ENCODE measurements at regions not wholly inside any gene's neighbourhood (a gene's known extent, or its start where the extent isn't known, plus 50 kb on each side); places are given as distances from the start of the nearest gene placed in this dataset.

GRCh38 chr5:6926491-6927038 is 213.3 kb downstream of the TENT4A start:
- DNase-seq = no peak

GRCh38 chr5:6936031-6936430 is 222.8 kb downstream of the TENT4A start:
- DNase-seq = no peak

DNA sequence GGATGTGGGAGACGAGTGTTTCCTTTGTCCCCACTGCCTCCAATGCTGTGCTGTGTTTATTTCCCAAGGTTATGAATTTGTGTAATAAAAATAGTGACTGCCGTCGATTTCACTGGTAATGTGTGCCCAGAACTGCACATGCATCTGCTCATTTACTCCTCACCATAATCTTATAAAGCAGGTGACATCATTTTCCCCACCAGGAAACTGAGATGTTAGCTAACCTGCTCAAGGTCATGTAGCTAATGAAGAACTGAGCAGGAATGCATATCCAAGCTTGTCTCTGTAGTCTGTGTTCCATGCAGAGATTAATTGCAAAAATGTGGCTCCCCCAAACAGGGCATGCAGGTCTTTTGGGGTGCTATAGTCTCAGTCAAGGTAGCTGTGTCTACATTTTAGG is 224.4 kb downstream of the TENT4A start:
- DNase-seq = no peak

DNA sequence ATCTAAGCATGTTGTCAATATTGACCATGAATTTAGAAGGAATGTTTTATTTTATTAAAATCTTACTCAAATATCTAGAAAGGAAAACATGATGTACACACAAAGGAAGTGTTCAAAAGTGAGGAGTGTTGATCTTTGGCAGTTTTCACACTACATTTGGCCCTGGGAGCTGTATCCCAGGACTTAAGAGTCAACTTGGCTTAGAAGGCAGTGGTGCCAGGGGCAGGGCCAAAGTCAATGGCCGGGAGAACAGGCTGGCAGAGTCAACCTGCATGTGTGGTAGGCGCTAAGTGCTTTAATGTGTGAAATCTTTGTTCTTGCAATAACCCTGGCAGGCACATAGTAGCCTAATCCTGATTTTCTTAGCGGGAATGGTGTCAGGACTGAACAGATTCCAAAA is 228.4 kb downstream of the TENT4A start:
- no peak for DNase-seq

- DNase-seq = no peak
These were observed 230.2 kb downstream of the TENT4A start for GRCh38 chr5:6943197-6944112.

DNA sequence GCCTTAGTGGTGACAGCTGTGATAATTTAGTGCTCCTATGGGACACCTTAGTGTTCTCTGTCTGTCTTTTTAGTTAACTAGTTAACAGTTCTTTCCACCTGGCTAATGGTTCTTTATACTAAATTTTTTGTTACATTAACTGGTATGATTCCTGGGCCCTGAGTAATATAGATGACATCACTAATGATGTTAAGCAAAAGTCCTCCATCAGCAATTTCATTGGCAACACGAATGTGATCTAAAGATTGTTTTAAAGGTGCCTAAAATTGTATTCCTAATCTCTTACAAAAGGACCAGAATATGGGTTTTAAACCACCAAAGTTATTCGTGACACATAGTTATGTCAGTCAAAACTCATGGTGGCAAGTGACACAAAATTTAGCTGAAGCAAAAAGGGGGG is 235.3 kb downstream of the TENT4A start:
- DNase-seq = no peak

GRCh38 chr5:6949230-6949629 is 236.0 kb downstream of the TENT4A start:
- no peak for DNase-seq

GRCh38 chr5:6950250-6950649 is 237.0 kb downstream of the TENT4A start:
- no peak for DNase-seq

DNA sequence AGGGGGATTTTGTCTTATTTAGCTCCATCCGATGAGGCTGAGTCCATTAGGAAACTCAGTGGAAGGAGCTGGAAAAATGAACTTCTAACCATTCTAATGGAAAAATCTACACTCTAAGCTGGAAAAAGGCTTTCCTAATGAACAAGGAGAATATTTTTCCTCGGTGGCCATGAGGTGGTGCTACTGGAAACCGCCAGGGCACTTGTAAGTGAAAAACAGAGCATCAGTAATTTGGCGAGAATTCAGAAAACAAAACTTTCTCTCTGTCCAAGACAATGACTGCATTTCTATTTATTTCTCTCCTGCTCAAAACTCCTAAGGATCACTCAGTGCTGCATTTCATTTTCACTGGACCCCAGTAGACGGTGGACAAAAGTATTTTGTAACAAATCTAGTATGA is 237.6 kb downstream of the TENT4A start:
- no peak for DNase-seq

- DNase-seq = no peak
These were observed 247.9 kb downstream of the TENT4A start for GRCh38 chr5:6961123-6961522.

GRCh38 chr5:6961837-6962635 is 248.8 kb downstream of the TENT4A start:
- no peak for DNase-seq

DNA sequence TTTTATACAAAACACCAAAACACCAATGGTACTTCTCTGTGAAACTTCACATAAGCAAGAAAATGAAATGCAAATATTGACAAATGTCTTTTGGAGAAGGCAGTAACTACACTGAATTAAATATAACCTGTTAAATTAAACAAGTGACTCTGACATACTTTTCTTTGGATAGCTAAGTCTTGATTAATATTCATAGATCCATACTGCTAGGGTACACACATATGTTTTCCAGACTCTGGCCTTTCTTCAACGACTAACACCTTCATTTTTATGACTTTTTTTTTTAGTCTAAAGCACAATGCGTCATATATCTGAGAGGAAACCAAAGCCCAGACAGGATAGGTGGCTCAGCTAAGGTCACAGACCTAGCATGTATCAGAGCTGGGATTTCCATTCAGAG is 263.7 kb downstream of the TENT4A start:
- DNase-seq = no peak

DNA sequence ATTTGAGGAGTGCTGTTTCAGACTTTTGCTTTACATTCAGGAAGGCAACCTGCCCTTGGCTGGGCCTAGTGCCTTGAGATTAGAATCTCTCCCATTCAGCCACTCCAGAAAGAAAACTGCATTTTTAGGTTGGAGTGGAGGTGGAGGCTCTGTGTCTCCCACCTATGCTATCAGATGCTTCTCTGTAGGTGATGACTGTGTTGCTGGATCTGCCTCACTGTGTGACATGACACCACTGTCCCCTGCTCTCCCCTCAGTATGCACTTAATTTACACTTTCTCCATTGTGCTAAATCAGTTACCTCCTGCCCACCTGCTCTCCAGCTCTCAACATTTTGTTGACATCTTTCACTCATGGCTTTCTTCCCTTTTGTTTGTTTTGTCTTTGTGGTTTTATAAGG is 265.8 kb downstream of the TENT4A start:
- DNase-seq = no peak

GRCh38 chr5:6989230-6989629 is 276.0 kb downstream of the TENT4A start:
- DNase-seq = no peak

GRCh38 chr5:6994097-6994496 is 280.9 kb downstream of the TENT4A start:
- no peak for DNase-seq

DNA sequence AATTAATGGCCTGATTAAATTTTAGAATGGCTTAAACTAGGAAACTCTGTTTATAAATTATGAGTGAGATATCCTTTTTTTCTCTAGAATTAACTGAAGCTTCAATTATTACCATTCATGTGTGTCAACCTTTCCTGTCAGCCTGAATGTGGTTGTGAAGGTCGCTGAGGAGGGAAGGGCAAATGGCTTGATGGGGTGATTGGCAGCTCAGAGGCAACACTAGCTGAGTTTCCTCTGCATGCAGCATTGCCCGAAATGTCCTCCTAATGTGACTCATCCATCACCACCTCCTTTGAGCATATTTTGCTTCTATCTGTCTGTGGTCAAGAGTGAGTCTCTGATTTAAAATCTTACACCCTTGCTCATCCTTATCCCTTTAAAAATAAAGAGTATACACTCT is 281.9 kb downstream of the TENT4A start:
- no peak for DNase-seq

GRCh38 chr5:7000310-7000709 is 287.1 kb downstream of the TENT4A start:
- no peak for DNase-seq

GRCh38 chr5:7010591-7010990 is 297.4 kb downstream of the TENT4A start:
- no peak for DNase-seq

DNA sequence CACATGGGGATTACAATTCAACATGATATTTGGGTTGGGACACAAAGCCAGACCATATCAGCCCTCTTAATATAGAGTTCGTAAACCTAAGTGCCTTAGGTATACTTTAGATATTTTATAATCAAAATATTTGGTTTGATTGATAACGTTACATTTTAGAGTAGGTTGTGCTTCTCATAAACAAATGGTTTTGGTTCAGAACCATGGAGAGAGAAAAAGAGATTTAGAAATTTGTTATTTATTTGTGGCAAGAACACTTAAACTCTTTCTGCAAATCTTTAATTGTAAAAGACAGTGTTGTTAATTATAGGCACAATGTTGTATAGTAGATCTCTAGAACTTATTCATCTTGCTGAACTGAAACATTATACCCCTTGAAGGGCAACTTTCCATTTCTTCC is 298.8 kb downstream of the TENT4A start:
- no peak for DNase-seq

GRCh38 chr5:7014611-7015010 is 301.4 kb downstream of the TENT4A start:
- DNase-seq = no peak

GRCh38 chr5:7015586-7016256 is 302.5 kb downstream of the TENT4A start:
- no peak for DNase-seq

GRCh38 chr5:7016999-7017747 is 303.9 kb downstream of the TENT4A start:
- DNase-seq = no peak

DNA sequence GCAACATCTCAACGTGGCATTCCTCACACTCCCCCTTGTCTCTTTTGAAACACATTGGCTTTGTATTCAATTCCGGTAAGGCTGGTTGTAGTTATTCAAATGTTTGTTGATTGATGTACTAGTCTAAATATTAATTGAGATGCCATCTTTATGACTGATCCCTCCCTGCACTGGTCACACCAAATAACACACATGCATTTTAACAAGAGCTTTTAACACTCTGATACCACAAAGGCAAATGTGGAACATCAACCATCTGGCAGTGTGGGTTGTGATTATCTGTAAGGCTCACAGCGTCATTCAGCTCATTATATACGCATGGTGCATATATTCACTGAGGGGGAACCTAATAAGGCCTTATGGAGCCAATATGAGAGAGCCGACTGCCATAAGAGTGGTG is 305.0 kb downstream of the TENT4A start:
- DNase-seq = no peak
